ENCODE measurements at regions not wholly inside any gene's neighbourhood (a gene's known extent, or its start where the extent isn't known, plus 50 kb on each side); places are given as distances from the start of the nearest gene placed in this dataset.

- TF ChIP-seq GATA2 (IDR thresholded peaks at IDR 0.05; ENCODE audit: low read depth, low read length) (no peak), GATA3 (IDR thresholded peaks at IDR 0.05; ENCODE audit: low read depth, low read length) (no peak)
These were observed 252.4 kb upstream of the B3GALT2 start for GRCh38 chr1:193438771-193439170.
